ENCODE measurements at regions not wholly inside any gene's neighbourhood (a gene's known extent, or its start where the extent isn't known, plus 50 kb on each side); places are given as distances from the start of the nearest gene placed in this dataset.
"Not testable (repeated sequence)": the region's sequence is repeated elsewhere in the genome, so short reads cannot be mapped to it uniquely, and the experiment has no call there.

- Histone ChIP-seq H3K36me3 (no peaks in the 10 kb centered on the region), H3K4me3 (ENCODE audit: low read depth, low read length) (no peak overlapping the region), H3K4me1 (no peaks in the 10 kb centered on the region), H3K27me3 (no peaks in the 10 kb centered on the region), H3K9me3 (no peaks in the 10 kb centered on the region)
- peak; percentile 36 for DNase-seq
- peak; percentile 10; the same call in 1 of the 2 replicates for TF ChIP-seq CTCF (IDR thresholded peaks at IDR 0.05; ENCODE audit: low read depth, low read length)
Observed at GRCh38 chr3:139187648-139188047, 143.0 kb upstream of the PRR23C start.

- H3K36me3 ChIP-seq, result no peaks in the 10 kb centered on the region
- TF ChIP-seq CTCF (IDR thresholded peaks at IDR 0.05; ENCODE audit: low read depth, low read length), result no peak
- H3K27me3 ChIP-seq, result no peaks in the 10 kb centered on the region
- H3K4me1 ChIP-seq, result no peaks in the 10 kb centered on the region
- DNase-seq, result no peak
- H3K4me3 ChIP-seq (ENCODE audit: low read depth, low read length), result no peak overlapping the region
- no peaks in the 10 kb centered on the region for H3K9me3 ChIP-seq
Observed at GRCh38 chr3:139189943-139190342, 145.3 kb upstream of the PRR23C start.

GRCh38 chr3:139194421-139194820 lies 149.4 kb upstream of the MRPS22 start:
- not testable (repeated sequence) for H3K4me3 ChIP-seq (ENCODE audit: low read depth, low read length); H3K36me3 ChIP-seq; H3K27me3 ChIP-seq; H3K4me1 ChIP-seq; H3K9me3 ChIP-seq; DNase-seq

- H3K27me3 ChIP-seq; DNase-seq; H3K36me3 ChIP-seq; H3K4me1 ChIP-seq; H3K4me3 ChIP-seq (ENCODE audit: low read depth, low read length); H3K9me3 ChIP-seq: not testable (repeated sequence)
Observed at GRCh38 chr3:139196146-139196545, 147.7 kb upstream of the MRPS22 start.

- no peak for DNase-seq
- no peak for TF ChIP-seq CTCF (IDR thresholded peaks at IDR 0.05; ENCODE audit: low read depth, low read length)
- H3K4me1 ChIP-seq, result no peaks in the 10 kb centered on the region
- H3K9me3 ChIP-seq, result no peaks in the 10 kb centered on the region
- H3K27me3 ChIP-seq, result no peaks in the 10 kb centered on the region
- no peak overlapping the region for H3K4me3 ChIP-seq (ENCODE audit: low read depth, low read length)
- H3K36me3 ChIP-seq, result no peaks in the 10 kb centered on the region
Observed at GRCh38 chr3:139197251-139197650, 146.6 kb upstream of the MRPS22 start.

- DNase-seq, result no peak
- no peak overlapping the region for H3K4me3 ChIP-seq (ENCODE audit: low read depth, low read length)
- no peaks in the 10 kb centered on the region for H3K27me3 ChIP-seq
- H3K36me3 ChIP-seq, result no peaks in the 10 kb centered on the region
- H3K4me1 ChIP-seq, result no peaks in the 10 kb centered on the region
- TF ChIP-seq CTCF (IDR thresholded peaks at IDR 0.05; ENCODE audit: low read depth, low read length), result no peak
- no peaks in the 10 kb centered on the region for H3K9me3 ChIP-seq
Observed at GRCh38 chr3:139198186-139198585, 145.6 kb upstream of the MRPS22 start.

GRCh38 chr3:139198929-139199328 lies 144.9 kb upstream of the MRPS22 start:
- no peaks in the 10 kb centered on the region for H3K4me1 ChIP-seq
- no peak for DNase-seq
- H3K4me3 ChIP-seq (ENCODE audit: low read depth, low read length), result no peak overlapping the region
- H3K27me3 ChIP-seq, result no peaks in the 10 kb centered on the region
- no peak for TF ChIP-seq CTCF (IDR thresholded peaks at IDR 0.05; ENCODE audit: low read depth, low read length)
- H3K9me3 ChIP-seq, result no peaks in the 10 kb centered on the region
- no peaks in the 10 kb centered on the region for H3K36me3 ChIP-seq
